K562 (cell line): ENCODE measurements at regions not wholly inside any gene's neighbourhood (a gene's known extent, or its start where the extent isn't known, plus 50 kb on each side); places are given as distances from the start of the nearest gene placed in this dataset.

Experiments
- ATAC-seq: fragments of 200-7000 bp; cut with Tn5 transposase; 3 replicates; pipeline ENCODE4 v1.9.1; 2020; ENCODE audit warnings: moderate library complexity
- BruUV-seq: library from RNA; stranded (reverse); fragments of 400-500 nt; replicated peaks from 2 replicates; lab custom pipeline; 2021; lab: Mats Ljungman, UMichigan
- CTCF ChIA-PET: fragments of 300-600 bp; formaldehyde crosslinking; extraction: SDS; loops from one replicate; lab custom pipeline; 2021; ENCODE audit warnings: low intra/inter-chr PET ratio; lab: Yijun Ruan, JAX
- POLR2A ChIA-PET: fragments of 300-600, 350-650 bp; sonication (Branson Sonifier 250); formaldehyde crosslinking; extraction: SDS; loops from one replicate; lab custom pipeline; 2021; ENCODE audit warnings: antibody characterized with exemption, inconsistent platforms; lab: Yijun Ruan, JAX
- DNase-seq, 4 experiments: peaks; one replicate each; pipeline versions ENCODE4 v3.0.0 to v3.0.0-alpha.2; 2011 to 2018; ENCODE audit warnings: low spot score in 3 of 4, mixed read lengths in 3 of 4; ENCODE audit errors: extremely low read depth in 1 of 4
- FAIRE-seq: peaks from 2 replicates; lab custom pipeline; 2011; peaks lifted over from hg19 to GRCh38; lab: Jason Lieb, UNC
- H2AFZ ChIP-seq: 2 replicates; pipeline ENCODE4 v1.6.0; 2011; ENCODE audit warnings: low read depth, low read length, control low read depth, inconsistent platforms
- H3K27ac ChIP-seq: fragments of 200-600 bp; 3 replicates; pipeline ENCODE4 v1.8.0; 2011; ENCODE audit warnings: low read depth, mild to moderate bottlenecking, control low read depth, inconsistent platforms, low read length, moderate library complexity, mixed read lengths; ENCODE audit errors: extremely low read depth
- H3K27me3 ChIP-seq, 2 experiments: fragments of 300-600 bp in 1 of 2; 2 replicates in 1 of 2; 3 replicates in 1 of 2; pipeline versions ENCODE4 v1.6.0 to v1.8.0; 2011; ENCODE audit warnings: inconsistent platforms in 2 of 2, low read length in 2 of 2, mild to moderate bottlenecking in 1 of 2, mixed read lengths in 1 of 2, moderate library complexity in 1 of 2; ENCODE audit not compliant: control insufficient read depth in 2 of 2, insufficient read depth in 2 of 2
- H3K36me3 ChIP-seq: fragments of 300-600 bp; 3 replicates; pipeline ENCODE4 v1.8.0; 2011; ENCODE audit warnings: mild to moderate bottlenecking, low read length, inconsistent platforms; ENCODE audit not compliant: control insufficient read depth, insufficient read depth
- H3K4me1 ChIP-seq, 2 experiments: fragments of 200-600 bp in 1 of 2; replicated peaks in 1 of 2; 2 replicates in 1 of 2; 3 replicates in 1 of 2; pipeline versions ENCODE4 v1.5.1 to v1.8.0; 2011; ENCODE audit warnings: inconsistent platforms in 2 of 2, low read length in 2 of 2, mild to moderate bottlenecking in 1 of 2, mixed read lengths in 1 of 2, moderate library complexity in 1 of 2; ENCODE audit not compliant: control insufficient read depth in 2 of 2, insufficient read depth in 2 of 2
- H3K4me2 ChIP-seq: 2 replicates; pipeline ENCODE4 v1.6.1; 2011; ENCODE audit warnings: low read length, control low read depth, inconsistent platforms, mixed read lengths; ENCODE audit not compliant: insufficient read depth
- H3K4me3 ChIP-seq: fragments of 200-600 bp; sonication (generic), shearing (Covaris generic); 2 replicates; pipeline ENCODE4 v1.5.1; 2016; ENCODE audit warnings: control low read depth, inconsistent platforms
- H3K79me2 ChIP-seq: fragments of 200-600 bp; 3 replicates; pipeline ENCODE4 v1.8.0; 2011; ENCODE audit warnings: low read length, inconsistent platforms; ENCODE audit not compliant: control insufficient read depth, insufficient read depth
- H3K9ac ChIP-seq, 2 experiments: 2 replicates each; pipeline versions ENCODE4 v1.6.0 to v1.6.1; 2011; ENCODE audit warnings: low read depth in 2 of 2, low read length in 2 of 2, control low read depth in 1 of 2, inconsistent platforms in 1 of 2, mild to moderate bottlenecking in 1 of 2, mixed read lengths in 1 of 2; ENCODE audit not compliant: insufficient read depth in 1 of 2
- H3K9me1 ChIP-seq: one replicate; pipeline ENCODE4 v1.6.0; 2011; ENCODE audit warnings: inconsistent platforms, mild to moderate bottlenecking, low read length, moderate library complexity; ENCODE audit not compliant: control insufficient read depth, insufficient read depth
- H3K9me3 ChIP-seq: replicated peaks from 2 replicates; pipeline ENCODE4 v1.5.1; 2011; ENCODE audit warnings: low read depth, low read length, inconsistent platforms; ENCODE audit not compliant: control insufficient read depth, insufficient read depth
- H4K20me1 ChIP-seq: replicated peaks from 2 replicates; pipeline ENCODE4 v1.6.1; 2011; ENCODE audit warnings: low read length, inconsistent platforms, mixed read lengths; ENCODE audit not compliant: control insufficient read depth, insufficient read depth
- ARID3B ChIP-seq: fragments of 250-450 bp; sonication (Bioruptor Pico); IDR thresholded peaks from 2 replicates; pipeline ENCODE4 v1.4.0; 2020; ENCODE audit warnings: borderline replicate concordance
- CBX3 ChIP-seq, 2 experiments: IDR thresholded peaks; 1 replicate in 1 of 2; 2 replicates in 1 of 2; pipeline ENCODE4 v1.6.1; 2012; ENCODE audit warnings: inconsistent platforms in 2 of 2, low read length in 2 of 2, borderline replicate concordance in 1 of 2, control low read depth in 1 of 2
- CHD1 ChIP-seq: fragments of 200-600 bp; sonication (generic); IDR thresholded peaks from one replicate; pipeline ENCODE4 v1.6.1; 2012; ENCODE audit warnings: mild to moderate bottlenecking, moderate library complexity, low read length, inconsistent platforms
- ELK1 ChIP-seq: sonication (generic); formaldehyde crosslinking; IDR thresholded peaks from 2 replicates; pipeline ENCODE4 v1.8.1; 2022; ENCODE audit warnings: missing genetic modification reagents
- KDM4B ChIP-seq, 2 experiments: fragments of 450-650 bp in 1 of 2; sonication (generic) in 1 of 2; IDR thresholded peaks; 2 replicates each; pipeline ENCODE4 v1.6.1; 2016 to 2017; ENCODE audit warnings: borderline replicate concordance in 2 of 2, antibody characterized with exemption in 1 of 2, low read depth in 1 of 2, mild to moderate bottlenecking in 1 of 2
- MAFF ChIP-seq: IDR thresholded peaks from 2 replicates; pipeline ENCODE4 v1.6.1; 2012; ENCODE audit warnings: low read length, improper control_type of control experiment
- MAFG ChIP-seq: fragments of 450-650 bp; conservative IDR thresholded peaks from 2 replicates; pipeline ENCODE4 v1.6.1; 2016; ENCODE audit warnings: missing genetic modification characterization, missing compliant biosample characterization
- MAX ChIP-seq: sonication (generic); formaldehyde crosslinking; IDR thresholded peaks from 2 replicates; pipeline ENCODE4 v1.9.0; 2022; ENCODE audit warnings: mild to moderate bottlenecking, missing genetic modification reagents
- PHB ChIP-seq: fragments of 250-450 bp; sonication (Bioruptor Pico); IDR thresholded peaks from 2 replicates; pipeline ENCODE4 v1.5.0; 2021
- PHTF2 ChIP-seq: fragments of 250-450 bp; sonication (Bioruptor Pico); IDR thresholded peaks from 2 replicates; pipeline ENCODE4 v1.5.0; 2021; ENCODE audit warnings: mild to moderate bottlenecking
- SOX6 ChIP-seq: fragments of 450-650 bp; IDR thresholded peaks from 2 replicates; pipeline ENCODE4 v1.6.1; 2014; ENCODE audit warnings: mild to moderate bottlenecking
- SREBF1 ChIP-seq: fragments of 150-350 bp; IDR thresholded peaks from 2 replicates; pipeline ENCODE4 v1.6.1; 2014; ENCODE audit warnings: antibody characterized with exemption, low read depth, low read length, borderline replicate concordance
- SRSF3 ChIP-seq: fragments of 200-400 bp; formaldehyde crosslinking; IDR thresholded peaks from 2 replicates; pipeline ENCODE4 v1.6.1; 2016; ENCODE audit warnings: mild to moderate bottlenecking, low read length, moderate library complexity; ENCODE audit not compliant: insufficient read depth
- ZFPM2 ChIP-seq: fragments of 250-450 bp; sonication (Bioruptor Pico); IDR thresholded peaks from 2 replicates; pipeline ENCODE4 v1.5.1; 2022; ENCODE audit warnings: mild to moderate bottlenecking
- ZNF695 ChIP-seq: fragments of 450-650 bp; formaldehyde crosslinking; IDR thresholded peaks from 2 replicates; pipeline ENCODE4 v1.4.0; 2020; ENCODE audit warnings: mild to moderate bottlenecking, moderate library complexity
- WGBS: fragments of 100-300 bp; shearing (Covaris generic); methylation state at CpG from one replicate; pipeline ENCODE4 v1.1.6; 2016; ENCODE audit warnings: low coverage, mixed read lengths; ENCODE audit not compliant: insufficient coverage; ENCODE audit errors: missing lambda C conversion rate; 5-methylcytosine and 5-hydroxymethylcytosine counted together
- in situ Hi-C: fragments of 300-500 bp; cut with MboI; formaldehyde crosslinking; loops from 4 replicates; pipeline ENCODE4 v1.15.0; 2018; ENCODE audit warnings: inconsistent platforms, mixed read lengths
- intact Hi-C: fragments of 100-400 bp; cut with micrococcal nuclease; formaldehyde crosslinking; loops from 2 replicates; pipeline ENCODE4 v1.14.2; 2022

- POLR2A ChIA-PET = interaction anchor here (0.6 kb wide), 2 partner anchors 121 to 145 kb away, joined by 3 to 4 read pairs; no protein-coding TSS in a partner anchor
- no peak for TF ChIP-seq SRSF3
- TF ChIP-seq PHB = no peak
- TF ChIP-seq CHD1 = no peak
- no peak for TF ChIP-seq ELK1 (CRISPR knock-in tag)
- TF ChIP-seq SREBF1 = no peak
- TF ChIP-seq PHTF2 (CRISPR knock-in tag) = no peak
- no peak for TF ChIP-seq ARID3B (CRISPR knock-in tag)
- TF ChIP-seq SOX6 = no peak
- TF ChIP-seq ZNF695 = no peak
- no peak for TF ChIP-seq MAFG (tag)
- no peak for TF ChIP-seq MAFF
- TF ChIP-seq ZFPM2 = no peak
- TF ChIP-seq MAX (CRISPR knock-in tag) = no peak
- TF ChIP-seq KDM4B (IDR thresholded peaks at IDR 0.05; ENCODE audit: borderline replicate concordance in 2 of 2, low read depth in 1 of 2) = no peak
- no peak for TF ChIP-seq CBX3 (IDR thresholded peaks at IDR 0.05; ENCODE audit: borderline replicate concordance in 1 of 2, low read length in 2 of 2)
- no peak overlapping the region for H3K4me2 ChIP-seq
These were observed 184.9 kb upstream of the ADCY1 start for GRCh38 chr7:45389073-45389872.

More at GRCh38 chr7:45389073-45389872, 184.9 kb upstream of the ADCY1 start:
- no peak for DNase-seq
- CTCF ChIA-PET = no interaction called here
- Histone ChIP-seq H3K4me3 (no peak overlapping the region), H3K9me3 (no peaks in the 10 kb centered on the region), H3K27me3 (peaks cover 0 to 11% of the 10 kb centered on the region in 2 experiments; a peak in 1 of 5 replicates), H3K9me1 (no peaks in the 10 kb centered on the region), H3K4me1 (peaks cover 0 to 9% of the 10 kb centered on the region in 2 experiments; a peak in 2 of 5 replicates), H2AFZ (no peak overlapping the region), H3K9ac (no peak overlapping the region), H3K27ac (no peak overlapping the region), H3K36me3 (no peaks in the 10 kb centered on the region), H4K20me1 (no peaks in the 10 kb centered on the region), H3K79me2 (no peaks in the 10 kb centered on the region)
- in situ Hi-C loops = no loop called here
- intact Hi-C loops = no loop called here
- BruUV-seq = no TSS peak
- no peak for ATAC-seq
- no peak for FAIRE-seq
- 6% methylated on average over 7 of the region's 7 CpGs for WGBS
